ENCODE measurements at regions not wholly inside any gene's neighbourhood (a gene's known extent, or its start where the extent isn't known, plus 50 kb on each side); places are given as distances from the start of the nearest gene placed in this dataset.

DNA sequence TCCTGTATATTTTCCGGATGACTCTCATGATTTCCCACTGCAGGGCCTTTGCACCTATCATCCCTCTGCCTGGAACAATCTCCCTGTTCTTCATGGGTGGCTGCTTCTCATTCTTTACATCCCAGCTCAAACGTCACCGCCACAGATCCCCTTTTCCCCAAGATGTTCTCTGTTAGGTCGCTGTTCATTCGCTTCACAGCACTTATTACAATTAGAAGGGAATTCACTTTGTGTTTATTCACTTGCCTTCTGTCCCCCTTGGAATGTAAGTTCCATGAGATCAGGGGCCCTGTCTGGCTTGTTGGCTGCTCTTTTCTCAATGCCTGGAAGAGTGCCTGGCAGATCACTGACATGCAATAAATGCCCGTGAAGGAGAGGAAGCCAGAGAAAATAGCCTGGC lies 106.7 kb downstream of the FOXI3 start:
- H3K4me3 ChIP-seq (replicated peaks in 1 of 2; ENCODE audit: low read depth in 2 of 2, low read length in 2 of 2), result no peak overlapping the region
- DNase-seq (ENCODE audit: low read depth in 2 of 2), result no peak
- TF ChIP-seq, protein P1, sequence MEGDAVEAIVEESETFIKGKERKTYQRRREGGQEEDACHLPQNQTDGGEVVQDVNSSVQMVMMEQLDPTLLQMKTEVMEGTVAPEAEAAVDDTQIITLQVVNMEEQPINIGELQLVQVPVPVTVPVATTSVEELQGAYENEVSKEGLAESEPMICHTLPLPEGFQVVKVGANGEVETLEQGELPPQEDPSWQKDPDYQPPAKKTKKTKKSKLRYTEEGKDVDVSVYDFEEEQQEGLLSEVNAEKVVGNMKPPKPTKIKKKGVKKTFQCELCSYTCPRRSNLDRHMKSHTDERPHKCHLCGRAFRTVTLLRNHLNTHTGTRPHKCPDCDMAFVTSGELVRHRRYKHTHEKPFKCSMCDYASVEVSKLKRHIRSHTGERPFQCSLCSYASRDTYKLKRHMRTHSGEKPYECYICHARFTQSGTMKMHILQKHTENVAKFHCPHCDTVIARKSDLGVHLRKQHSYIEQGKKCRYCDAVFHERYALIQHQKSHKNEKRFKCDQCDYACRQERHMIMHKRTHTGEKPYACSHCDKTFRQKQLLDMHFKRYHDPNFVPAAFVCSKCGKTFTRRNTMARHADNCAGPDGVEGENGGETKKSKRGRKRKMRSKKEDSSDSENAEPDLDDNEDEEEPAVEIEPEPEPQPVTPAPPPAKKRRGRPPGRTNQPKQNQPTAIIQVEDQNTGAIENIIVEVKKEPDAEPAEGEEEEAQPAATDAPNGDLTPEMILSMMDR (IDR thresholded peaks at IDR 0.05; ENCODE audit: low read depth, low read length), result no peak

DNA sequence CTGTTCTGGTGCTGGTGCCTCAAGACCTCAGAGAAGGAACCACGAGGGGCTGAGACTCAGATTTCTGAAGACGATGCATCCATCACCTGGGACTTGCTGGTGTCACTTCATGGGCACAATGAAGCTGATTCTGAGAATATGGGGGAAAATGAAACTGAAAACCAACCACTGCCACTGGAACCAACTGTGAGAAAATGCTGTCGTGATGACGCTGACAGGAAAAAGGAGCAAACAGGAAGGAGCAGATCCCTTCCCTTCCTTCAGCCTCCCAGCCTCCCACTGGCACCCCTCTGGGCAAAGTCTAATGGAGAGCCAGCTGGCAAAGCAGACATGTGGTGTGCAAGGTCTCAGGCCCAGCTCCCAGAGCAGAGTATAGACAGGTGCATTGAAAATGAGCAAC lies 109.7 kb downstream of the FOXI3 start:
- H3K4me3 ChIP-seq (replicated peaks in 1 of 2; ENCODE audit: low read depth in 2 of 2, low read length in 2 of 2), result no peak overlapping the region
- DNase-seq (ENCODE audit: low read depth in 2 of 2), result no peak

DNA sequence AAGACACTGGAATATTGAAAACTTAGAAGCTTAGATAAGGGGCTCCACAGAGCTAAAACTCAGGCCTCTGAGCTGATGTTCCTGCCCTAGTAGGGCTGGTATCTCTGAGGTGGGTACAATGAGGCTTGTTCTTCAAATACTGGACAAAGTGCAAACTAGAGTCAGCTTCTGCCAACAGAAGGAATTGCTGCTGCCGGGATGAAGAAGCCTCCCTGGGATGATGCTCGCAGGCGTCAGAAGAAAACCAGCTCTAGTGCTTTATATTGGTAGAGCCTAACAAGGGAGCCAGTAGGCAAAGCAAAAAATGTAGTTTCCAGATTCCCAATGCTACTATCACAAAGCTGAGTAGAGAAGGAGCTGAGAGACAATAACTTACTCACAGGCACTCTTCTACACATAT lies 118.1 kb downstream of the FOXI3 start:
- DNase-seq (ENCODE audit: low read depth in 2 of 2), result no peak
- TF ChIP-seq, protein P1 (IDR thresholded peaks at IDR 0.05; ENCODE audit: low read depth, low read length), result no peak
- H3K4me3 ChIP-seq (replicated peaks in 1 of 2; ENCODE audit: low read depth in 2 of 2, low read length in 2 of 2), result no peak overlapping the region

More for the DNA sequence above, 109.7 kb downstream of the FOXI3 start:
- TF ChIP-seq, protein P1 (IDR thresholded peaks at IDR 0.05; ENCODE audit: low read depth, low read length), result no peak

DNA sequence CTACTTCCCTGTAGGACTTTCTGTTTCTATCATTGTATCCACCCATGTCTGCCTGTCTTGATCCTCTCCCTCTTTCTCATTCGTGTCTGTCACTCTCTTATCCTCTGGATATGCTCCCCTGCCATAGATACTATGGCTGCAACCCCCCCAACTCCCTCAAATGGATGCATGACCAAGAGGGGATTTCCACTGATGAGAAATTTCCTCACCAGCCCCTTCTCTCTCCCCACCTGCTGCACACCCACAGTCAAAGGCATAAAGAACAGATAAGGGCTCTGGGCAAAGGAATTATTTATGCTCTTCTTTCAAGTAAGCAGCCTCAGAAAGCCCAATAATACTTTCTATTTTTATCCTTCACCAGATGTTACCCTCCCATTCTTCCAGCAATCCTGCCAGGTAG lies 121.3 kb downstream of the FOXI3 start:
- no peak for DNase-seq (ENCODE audit: low read depth in 2 of 2)
- H3K4me3 ChIP-seq (replicated peaks in 1 of 2; ENCODE audit: low read depth in 2 of 2, low read length in 2 of 2), result no peak overlapping the region
- TF ChIP-seq, protein P1 (IDR thresholded peaks at IDR 0.05; ENCODE audit: low read depth, low read length), result no peak

DNA sequence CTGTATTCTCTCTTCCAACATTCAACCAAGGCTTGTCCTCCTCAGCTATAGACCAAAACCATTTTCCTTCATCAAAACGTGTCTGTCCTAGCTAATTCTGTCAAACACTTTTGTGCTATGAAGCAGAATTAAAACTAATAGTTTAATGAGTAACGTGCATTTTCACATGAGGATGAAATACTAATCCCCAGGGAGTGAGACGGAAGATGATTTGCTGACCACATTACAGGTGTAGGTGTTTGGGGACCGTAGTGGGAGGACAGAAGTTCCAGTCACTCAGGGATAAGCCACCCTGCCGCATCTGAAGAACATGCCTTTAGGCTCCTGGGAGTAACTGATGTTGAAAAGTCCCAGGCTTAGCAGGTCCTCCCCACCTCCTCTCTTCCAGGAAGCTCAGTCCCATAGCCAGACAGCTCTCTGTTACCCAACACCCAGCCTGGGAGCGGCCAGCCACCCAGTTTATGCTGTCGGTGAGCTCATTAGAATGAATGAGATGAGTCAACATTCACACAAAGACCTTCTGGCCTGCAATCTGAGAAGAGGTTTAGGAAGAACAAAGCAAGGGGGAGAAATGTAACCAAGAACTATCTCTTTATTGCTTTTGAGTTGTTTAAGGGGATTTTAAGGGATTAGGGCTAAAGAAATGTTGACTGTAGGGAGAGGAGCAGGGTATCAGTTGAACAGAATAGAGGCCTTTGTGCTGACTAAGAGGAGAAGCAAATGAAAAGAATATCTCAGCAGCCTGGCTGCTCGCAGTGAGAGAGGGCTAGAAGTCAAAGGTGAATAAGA lies 122.5 kb downstream of the FOXI3 start:
- TF ChIP-seq, protein P1 (IDR thresholded peaks at IDR 0.05; ENCODE audit: low read depth, low read length), result no peak
- no peak overlapping the region for H3K4me3 ChIP-seq (replicated peaks in 1 of 2; ENCODE audit: low read depth in 2 of 2, low read length in 2 of 2)
- DNase-seq (ENCODE audit: low read depth in 2 of 2), result peak in 1 of 2 donors; percentile 13

DNA sequence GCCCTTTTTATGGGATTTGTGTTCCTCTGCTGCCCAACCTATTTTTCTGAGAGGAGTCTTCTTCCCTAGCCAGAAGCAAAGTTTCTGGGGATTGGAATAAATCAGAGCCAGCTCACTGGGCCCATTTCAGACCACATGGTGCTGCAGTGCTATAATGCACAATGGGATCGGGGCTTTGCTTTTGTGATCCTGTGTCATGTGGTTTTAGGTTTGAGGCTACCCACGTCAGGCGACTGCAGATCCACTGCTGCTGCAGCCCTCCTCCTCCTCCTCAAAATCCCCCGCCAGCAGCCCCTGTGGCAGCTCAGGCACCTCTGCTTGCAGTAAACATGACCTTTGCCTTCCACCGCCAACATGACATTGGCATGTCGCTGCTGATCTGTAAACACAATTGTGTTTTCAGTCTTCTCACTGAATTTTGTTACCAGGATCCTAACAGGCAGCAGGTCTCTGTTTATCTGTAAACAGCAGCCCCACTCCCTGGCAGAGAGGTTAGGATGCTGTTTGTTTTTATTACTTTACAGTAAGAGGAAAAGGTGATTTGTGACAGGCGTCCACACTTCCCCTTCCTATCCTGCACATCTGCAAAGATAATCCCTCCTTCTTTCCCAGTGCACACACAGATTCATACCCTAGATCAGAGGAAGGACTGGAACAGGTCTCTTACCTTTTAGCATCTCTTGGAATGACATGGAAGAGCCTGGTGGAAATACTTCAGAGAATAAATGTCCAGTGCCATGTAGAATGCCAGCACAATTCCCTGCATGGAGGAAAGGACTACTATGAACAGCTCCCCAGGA lies 130.8 kb downstream of the FOXI3 start:
- no peak overlapping the region for H3K4me3 ChIP-seq (replicated peaks in 1 of 2; ENCODE audit: low read depth in 2 of 2, low read length in 2 of 2)
- DNase-seq (ENCODE audit: low read depth in 2 of 2), result no peak
- TF ChIP-seq, protein P1 (IDR thresholded peaks at IDR 0.05; ENCODE audit: low read depth, low read length), result no peak

Data from cardiac fibroblast (primary cell).